ENCODE measurements at regions not wholly inside any gene's neighbourhood (a gene's known extent, or its start where the extent isn't known, plus 50 kb on each side); places are given as distances from the start of the nearest gene placed in this dataset.

DNA sequence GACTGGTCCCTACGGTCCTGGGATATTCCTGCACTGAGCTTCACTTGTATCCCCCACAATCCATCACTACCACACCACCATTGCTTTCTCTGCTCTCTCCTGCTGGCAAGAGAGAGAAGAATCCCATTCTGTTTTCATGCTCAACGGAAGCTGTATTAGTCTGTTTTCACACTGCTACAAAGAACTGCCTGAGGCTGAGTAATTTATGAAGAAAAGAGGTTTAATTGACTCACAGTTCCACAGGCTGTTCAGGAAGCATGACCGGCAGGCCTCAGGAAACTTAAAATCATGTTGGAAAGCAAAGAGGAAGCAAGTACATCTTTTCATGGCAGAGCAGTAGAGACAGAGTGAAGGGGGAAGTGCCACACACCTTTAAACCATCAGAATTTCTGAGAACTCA is 260.4 kb upstream of the LYZL1 start:
- no peak overlapping the region for H3K4me3 ChIP-seq
- no peaks in the 10 kb centered on the region for H3K36me3 ChIP-seq
- H3K27ac ChIP-seq: no peak overlapping the region
- no peaks in the 10 kb centered on the region for H3K9me3 ChIP-seq
- TF ChIP-seq, protein P1, sequence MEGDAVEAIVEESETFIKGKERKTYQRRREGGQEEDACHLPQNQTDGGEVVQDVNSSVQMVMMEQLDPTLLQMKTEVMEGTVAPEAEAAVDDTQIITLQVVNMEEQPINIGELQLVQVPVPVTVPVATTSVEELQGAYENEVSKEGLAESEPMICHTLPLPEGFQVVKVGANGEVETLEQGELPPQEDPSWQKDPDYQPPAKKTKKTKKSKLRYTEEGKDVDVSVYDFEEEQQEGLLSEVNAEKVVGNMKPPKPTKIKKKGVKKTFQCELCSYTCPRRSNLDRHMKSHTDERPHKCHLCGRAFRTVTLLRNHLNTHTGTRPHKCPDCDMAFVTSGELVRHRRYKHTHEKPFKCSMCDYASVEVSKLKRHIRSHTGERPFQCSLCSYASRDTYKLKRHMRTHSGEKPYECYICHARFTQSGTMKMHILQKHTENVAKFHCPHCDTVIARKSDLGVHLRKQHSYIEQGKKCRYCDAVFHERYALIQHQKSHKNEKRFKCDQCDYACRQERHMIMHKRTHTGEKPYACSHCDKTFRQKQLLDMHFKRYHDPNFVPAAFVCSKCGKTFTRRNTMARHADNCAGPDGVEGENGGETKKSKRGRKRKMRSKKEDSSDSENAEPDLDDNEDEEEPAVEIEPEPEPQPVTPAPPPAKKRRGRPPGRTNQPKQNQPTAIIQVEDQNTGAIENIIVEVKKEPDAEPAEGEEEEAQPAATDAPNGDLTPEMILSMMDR (IDR thresholded peaks at IDR 0.05): no peak
- intact Hi-C loops (cut with DNase I; ENCODE audit: low total_unique reads): no loop called here
- H3K27me3 ChIP-seq: no peaks in the 10 kb centered on the region
- no peak for DNase-seq
- H3K4me1 ChIP-seq: no peaks in the 10 kb centered on the region

DNA sequence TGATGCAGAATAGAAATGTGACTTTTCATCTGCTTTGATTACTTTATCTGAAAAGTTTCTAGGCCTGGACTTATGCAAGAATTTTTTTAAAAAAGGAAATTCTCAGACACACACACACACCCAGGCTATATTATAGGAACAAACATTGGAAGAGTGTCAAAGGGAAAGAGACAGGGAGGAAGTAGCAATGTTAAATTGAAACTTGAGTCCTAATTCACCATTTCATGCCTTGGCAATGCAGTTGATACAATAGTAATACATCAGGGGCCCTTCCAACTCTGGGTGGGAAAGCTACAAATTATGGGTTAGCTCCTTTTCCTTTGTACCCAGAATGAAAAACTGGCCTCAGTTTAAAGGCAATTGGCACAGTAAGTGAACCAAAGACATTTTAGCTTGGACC is 258.0 kb upstream of the LYZL1 start:
- H3K4me1 ChIP-seq: no peaks in the 10 kb centered on the region
- H3K4me3 ChIP-seq: no peak overlapping the region
- DNase-seq: no peak
- intact Hi-C loops (cut with DNase I; ENCODE audit: low total_unique reads): no loop called here
- H3K27ac ChIP-seq: no peak overlapping the region
- H3K9me3 ChIP-seq: no peaks in the 10 kb centered on the region
- TF ChIP-seq, protein P1 (IDR thresholded peaks at IDR 0.05): no peak
- no peaks in the 10 kb centered on the region for H3K27me3 ChIP-seq
- H3K36me3 ChIP-seq: no peaks in the 10 kb centered on the region

DNA sequence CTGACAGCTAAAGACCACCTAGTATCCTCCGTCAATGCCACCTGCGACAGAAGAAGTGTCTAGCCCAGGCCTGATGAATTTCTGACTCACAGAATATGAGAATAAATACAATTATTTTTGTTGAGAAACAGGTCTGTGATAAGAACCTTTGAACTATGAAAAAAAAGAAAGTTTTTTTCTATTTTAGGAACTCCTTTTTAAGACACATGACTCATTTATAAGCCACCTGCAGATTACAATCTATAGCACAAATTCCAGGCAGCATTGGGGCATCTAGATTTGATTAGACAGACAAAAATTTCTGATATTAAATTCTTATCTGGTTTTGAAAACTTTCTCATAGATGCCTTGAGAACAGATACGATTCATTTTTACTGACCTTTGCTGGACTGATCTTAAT is 256.7 kb upstream of the LYZL1 start:
- Histone ChIP-seq H3K4me1 (no peaks in the 10 kb centered on the region), H3K36me3 (no peaks in the 10 kb centered on the region), H3K9me3 (no peaks in the 10 kb centered on the region), H3K4me3 (no peak overlapping the region), H3K27ac (no peak overlapping the region), H3K27me3 (no peaks in the 10 kb centered on the region)
- DNase-seq: no peak
- intact Hi-C loops (cut with DNase I; ENCODE audit: low total_unique reads): no loop called here
- TF ChIP-seq, protein P1 (IDR thresholded peaks at IDR 0.05): no peak

DNA sequence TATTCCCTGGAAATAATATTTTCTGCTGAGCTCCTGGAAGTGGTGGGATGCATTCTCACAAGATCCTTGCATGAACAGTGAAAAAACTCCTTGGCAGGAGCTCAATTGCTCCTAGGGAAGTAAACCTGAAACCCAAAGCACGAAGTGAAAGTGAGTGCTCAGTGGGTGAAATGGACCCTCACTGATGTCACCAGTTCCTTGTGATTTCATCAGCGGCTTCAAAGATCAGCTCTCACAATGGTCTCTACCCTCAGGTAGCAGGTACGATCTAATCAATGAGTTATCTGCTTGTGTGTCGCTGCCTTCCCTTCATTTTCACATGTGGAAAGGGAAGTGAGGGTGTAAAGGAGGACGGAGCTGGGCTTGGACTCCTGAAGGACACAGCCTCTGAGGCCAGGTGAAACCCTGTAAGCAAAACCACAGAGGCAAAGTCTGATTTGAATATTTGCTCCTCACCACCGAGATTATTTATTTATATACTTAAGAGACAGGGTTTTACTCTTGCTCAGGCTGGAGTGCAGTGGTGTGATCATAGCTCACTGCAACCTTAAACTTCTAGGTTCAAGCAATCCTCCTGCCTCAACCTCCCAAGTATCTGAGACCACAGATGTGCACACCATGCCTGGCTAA is 255.4 kb upstream of the LYZL1 start:
- intact Hi-C loops (cut with DNase I; ENCODE audit: low total_unique reads): no loop called here
- no peak overlapping the region for H3K4me3 ChIP-seq
- TF ChIP-seq, protein P1 (IDR thresholded peaks at IDR 0.05): no peak
- H3K9me3 ChIP-seq: no peaks in the 10 kb centered on the region
- no peak overlapping the region for H3K27ac ChIP-seq
- no peaks in the 10 kb centered on the region for H3K27me3 ChIP-seq
- H3K4me1 ChIP-seq: no peaks in the 10 kb centered on the region
- H3K36me3 ChIP-seq: no peaks in the 10 kb centered on the region
- DNase-seq: no peak

DNA sequence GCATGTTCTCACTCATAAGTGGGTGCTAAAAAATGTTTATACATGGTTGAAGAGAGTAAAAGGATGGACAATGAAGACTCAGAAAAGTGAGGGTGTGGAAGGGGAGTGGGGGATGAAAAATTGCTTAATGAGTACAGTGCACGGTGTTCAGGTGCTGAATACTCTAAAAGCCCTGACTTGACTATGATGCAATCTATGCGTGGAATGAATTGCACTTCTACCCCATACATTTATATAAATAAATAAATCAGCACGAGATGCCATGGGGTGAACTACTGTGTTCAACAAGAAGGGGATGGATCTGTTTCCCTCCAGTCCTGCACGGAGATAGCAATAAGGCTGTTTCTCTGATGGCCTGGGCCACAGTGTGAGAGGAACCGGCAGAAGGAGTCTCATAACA is 254.3 kb upstream of the LYZL1 start:
- DNase-seq: no peak
- no peak overlapping the region for H3K27ac ChIP-seq
- TF ChIP-seq, protein P1 (IDR thresholded peaks at IDR 0.05): no peak
- intact Hi-C loops (cut with DNase I; ENCODE audit: low total_unique reads): no loop called here
- H3K4me1 ChIP-seq: peaks cover 0 to 4% (median 0%) of the 10 kb centered on the region in 4 donors
- no peaks in the 10 kb centered on the region for H3K27me3 ChIP-seq
- H3K4me3 ChIP-seq: no peak overlapping the region
- no peaks in the 10 kb centered on the region for H3K36me3 ChIP-seq
- no peaks in the 10 kb centered on the region for H3K9me3 ChIP-seq

DNA sequence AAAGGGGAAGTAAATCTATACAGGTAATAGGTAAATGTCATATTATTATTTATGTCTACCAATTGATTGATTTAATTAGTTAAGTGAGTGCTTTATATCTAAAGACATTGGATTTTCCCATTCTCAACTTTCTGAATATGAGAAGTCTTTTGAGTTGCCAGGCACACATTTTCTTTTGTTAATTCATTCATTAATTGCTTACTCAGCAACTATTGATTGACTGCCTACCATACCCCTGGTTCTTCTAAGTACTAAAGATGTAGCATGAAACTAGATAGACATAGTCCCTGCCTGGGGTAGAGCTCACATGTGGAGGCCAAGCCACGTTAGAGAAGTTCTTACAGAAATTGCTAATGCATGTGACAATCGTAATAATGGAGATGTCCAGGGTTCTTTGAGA is 253.1 kb upstream of the LYZL1 start:
- Histone ChIP-seq H3K36me3 (no peaks in the 10 kb centered on the region), H3K27me3 (no peaks in the 10 kb centered on the region), H3K9me3 (no peaks in the 10 kb centered on the region), H3K27ac (no peak overlapping the region), H3K4me1 (peaks cover 0 to 10% (median 0%) of the 10 kb centered on the region in 4 donors), H3K4me3 (no peak overlapping the region)
- intact Hi-C loops (cut with DNase I; ENCODE audit: low total_unique reads): no loop called here
- TF ChIP-seq, protein P1 (IDR thresholded peaks at IDR 0.05): no peak
- no peak for DNase-seq
